AG04449 (cell line): ENCODE measurements at regions not wholly inside any gene's neighbourhood (a gene's known extent, or its start where the extent isn't known, plus 50 kb on each side); places are given as distances from the start of the nearest gene placed in this dataset.

ENCODE experiments used
- CTCF ChIA-PET: fragments of 350-600 bp; formaldehyde crosslinking; extraction: SDS; loops from one replicate; lab custom pipeline; 2021; ENCODE audit warnings: antibody characterized with exemption; lab: Yijun Ruan, JAX
- POLR2A ChIA-PET: fragments of 400-600, 350-600 bp; formaldehyde crosslinking; extraction: SDS; loops from one replicate; lab custom pipeline; 2020; ENCODE audit warnings: antibody characterized with exemption, inconsistent platforms; lab: Yijun Ruan, JAX
- DNase-seq: peaks from one replicate; pipeline ENCODE4 v3.0.0-alpha.2; 2010; ENCODE audit warnings: low read depth, low spot score
- H3K4me3 ChIP-seq: 2 replicates; pipeline ENCODE4 v1.5.1; 2011; ENCODE audit warnings: low read depth, mild to moderate bottlenecking, control low read depth, low read length
- TF ChIP-seq, protein P1 (sequence below): IDR thresholded peaks from one replicate; pipeline ENCODE4 v1.5.1; 2011; ENCODE audit warnings: mild to moderate bottlenecking, moderate library complexity, low read length, control low read depth, inconsistent platforms; ENCODE audit not compliant: insufficient read depth; ENCODE audit errors: missing control alignments

DNA sequence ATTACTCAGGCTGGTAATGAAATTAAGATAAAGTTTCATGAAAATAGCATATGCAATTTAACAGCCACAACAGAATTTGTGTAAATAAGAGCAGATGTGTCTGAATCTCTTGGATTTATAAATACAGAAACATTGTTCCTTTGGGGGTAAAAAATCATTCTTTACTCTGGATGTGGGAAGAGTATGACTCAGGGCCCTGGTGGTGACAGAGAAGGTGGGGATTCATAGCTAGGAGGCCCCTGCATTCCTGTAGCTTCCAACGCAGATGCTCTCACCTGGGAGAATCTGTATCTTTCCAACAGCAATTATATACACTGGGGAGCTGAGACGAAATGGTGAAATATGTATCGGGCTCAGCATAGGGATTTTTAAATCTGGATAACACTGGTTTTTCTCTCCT is 167.6 kb upstream of the CADPS start:
- no peak overlapping the region for H3K4me3 ChIP-seq
- CTCF ChIA-PET: no interaction called here
- DNase-seq: no peak
- POLR2A ChIA-PET: no interaction called here
- TF ChIP-seq, protein P1, sequence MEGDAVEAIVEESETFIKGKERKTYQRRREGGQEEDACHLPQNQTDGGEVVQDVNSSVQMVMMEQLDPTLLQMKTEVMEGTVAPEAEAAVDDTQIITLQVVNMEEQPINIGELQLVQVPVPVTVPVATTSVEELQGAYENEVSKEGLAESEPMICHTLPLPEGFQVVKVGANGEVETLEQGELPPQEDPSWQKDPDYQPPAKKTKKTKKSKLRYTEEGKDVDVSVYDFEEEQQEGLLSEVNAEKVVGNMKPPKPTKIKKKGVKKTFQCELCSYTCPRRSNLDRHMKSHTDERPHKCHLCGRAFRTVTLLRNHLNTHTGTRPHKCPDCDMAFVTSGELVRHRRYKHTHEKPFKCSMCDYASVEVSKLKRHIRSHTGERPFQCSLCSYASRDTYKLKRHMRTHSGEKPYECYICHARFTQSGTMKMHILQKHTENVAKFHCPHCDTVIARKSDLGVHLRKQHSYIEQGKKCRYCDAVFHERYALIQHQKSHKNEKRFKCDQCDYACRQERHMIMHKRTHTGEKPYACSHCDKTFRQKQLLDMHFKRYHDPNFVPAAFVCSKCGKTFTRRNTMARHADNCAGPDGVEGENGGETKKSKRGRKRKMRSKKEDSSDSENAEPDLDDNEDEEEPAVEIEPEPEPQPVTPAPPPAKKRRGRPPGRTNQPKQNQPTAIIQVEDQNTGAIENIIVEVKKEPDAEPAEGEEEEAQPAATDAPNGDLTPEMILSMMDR: no peak

DNA sequence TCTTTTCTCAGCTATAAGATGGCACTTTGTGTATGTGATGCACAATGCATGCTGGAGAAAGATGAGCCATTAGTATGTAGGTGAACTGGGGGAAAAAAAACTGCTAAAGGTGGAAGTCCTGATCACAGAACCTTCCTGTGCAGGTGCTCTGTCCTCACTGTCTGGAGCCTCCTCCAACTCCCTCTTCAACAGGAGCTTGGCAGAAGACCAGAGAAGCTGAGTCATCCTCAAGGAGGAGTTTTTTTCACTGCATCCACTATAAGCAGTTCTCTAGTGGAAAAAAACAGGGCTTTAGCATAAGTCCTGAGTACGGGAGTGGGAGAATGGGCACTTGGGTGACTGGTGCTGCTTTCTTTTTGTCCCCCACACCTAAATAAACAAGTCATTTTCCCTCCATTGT is 168.4 kb upstream of the CADPS start:
- TF ChIP-seq, protein P1: no peak
- DNase-seq: no peak
- no peak overlapping the region for H3K4me3 ChIP-seq
- ChIA-PET POLR2A (no interaction called here), CTCF (no interaction called here)

DNA sequence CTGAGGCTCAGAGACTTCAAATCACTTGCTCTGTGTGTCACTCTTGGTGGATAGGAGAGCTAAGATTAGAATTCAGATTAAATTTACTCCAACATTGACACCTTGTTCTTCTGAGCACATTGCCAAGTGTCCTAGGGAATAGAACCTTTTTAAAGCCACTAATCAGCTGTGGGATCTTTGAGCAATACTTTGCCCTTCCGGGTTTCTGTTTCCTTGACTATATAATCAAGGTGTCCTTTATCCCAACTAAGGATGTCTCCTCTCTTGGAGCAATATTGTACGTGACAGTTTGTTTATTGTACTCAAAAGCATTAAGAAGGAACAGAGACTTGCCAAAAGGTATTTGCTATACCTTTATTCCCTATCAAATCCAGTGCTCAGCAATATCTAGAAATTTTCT is 170.9 kb upstream of the CADPS start:
- ChIA-PET POLR2A (no interaction called here), CTCF (no interaction called here)
- no peak for DNase-seq
- TF ChIP-seq, protein P1: no peak
- no peak overlapping the region for H3K4me3 ChIP-seq

DNA sequence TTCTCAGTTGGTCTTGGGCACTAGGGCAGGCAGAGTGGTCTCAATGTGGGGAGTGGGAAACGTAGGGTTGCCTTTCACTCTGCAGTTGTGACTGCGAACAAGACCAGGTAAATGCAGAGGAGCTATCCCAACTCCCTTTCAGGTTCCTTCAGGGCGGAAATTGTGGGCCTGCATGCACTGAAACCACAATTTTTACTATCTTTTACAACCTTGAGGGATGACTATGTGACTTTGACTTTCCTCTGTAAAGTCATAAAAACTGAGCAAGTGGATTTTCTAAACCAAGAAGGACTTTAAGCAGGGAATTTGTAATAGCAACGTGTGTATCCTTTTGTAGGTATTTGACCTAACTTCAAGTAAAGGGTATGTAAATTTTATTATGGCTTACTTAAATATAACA is 171.4 kb upstream of the CADPS start:
- TF ChIP-seq, protein P1: no peak
- no peak for DNase-seq
- no peak overlapping the region for H3K4me3 ChIP-seq
- ChIA-PET CTCF (no interaction called here), POLR2A (no interaction called here)

DNA sequence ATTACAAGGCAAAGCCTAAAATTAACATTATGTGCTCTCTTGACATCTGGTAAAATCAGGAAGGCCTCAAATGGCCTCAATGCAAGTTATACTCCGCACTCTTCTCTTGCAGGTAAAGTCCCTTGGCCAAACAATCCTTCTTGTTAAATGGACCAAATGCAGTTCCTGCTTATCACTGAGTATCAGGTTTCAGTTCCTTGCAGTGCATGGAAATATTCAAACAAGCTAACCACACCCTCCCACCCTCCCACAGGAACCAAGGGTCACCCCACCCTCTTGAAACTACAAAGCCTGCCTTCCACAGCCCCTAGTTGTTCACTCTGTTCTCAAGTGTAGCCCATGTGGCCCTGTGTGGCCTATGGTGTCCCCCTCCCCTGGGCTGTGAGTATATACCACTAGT is 171.9 kb upstream of the CADPS start:
- ChIA-PET POLR2A (no interaction called here), CTCF (no interaction called here)
- TF ChIP-seq, protein P1: no peak

DNA sequence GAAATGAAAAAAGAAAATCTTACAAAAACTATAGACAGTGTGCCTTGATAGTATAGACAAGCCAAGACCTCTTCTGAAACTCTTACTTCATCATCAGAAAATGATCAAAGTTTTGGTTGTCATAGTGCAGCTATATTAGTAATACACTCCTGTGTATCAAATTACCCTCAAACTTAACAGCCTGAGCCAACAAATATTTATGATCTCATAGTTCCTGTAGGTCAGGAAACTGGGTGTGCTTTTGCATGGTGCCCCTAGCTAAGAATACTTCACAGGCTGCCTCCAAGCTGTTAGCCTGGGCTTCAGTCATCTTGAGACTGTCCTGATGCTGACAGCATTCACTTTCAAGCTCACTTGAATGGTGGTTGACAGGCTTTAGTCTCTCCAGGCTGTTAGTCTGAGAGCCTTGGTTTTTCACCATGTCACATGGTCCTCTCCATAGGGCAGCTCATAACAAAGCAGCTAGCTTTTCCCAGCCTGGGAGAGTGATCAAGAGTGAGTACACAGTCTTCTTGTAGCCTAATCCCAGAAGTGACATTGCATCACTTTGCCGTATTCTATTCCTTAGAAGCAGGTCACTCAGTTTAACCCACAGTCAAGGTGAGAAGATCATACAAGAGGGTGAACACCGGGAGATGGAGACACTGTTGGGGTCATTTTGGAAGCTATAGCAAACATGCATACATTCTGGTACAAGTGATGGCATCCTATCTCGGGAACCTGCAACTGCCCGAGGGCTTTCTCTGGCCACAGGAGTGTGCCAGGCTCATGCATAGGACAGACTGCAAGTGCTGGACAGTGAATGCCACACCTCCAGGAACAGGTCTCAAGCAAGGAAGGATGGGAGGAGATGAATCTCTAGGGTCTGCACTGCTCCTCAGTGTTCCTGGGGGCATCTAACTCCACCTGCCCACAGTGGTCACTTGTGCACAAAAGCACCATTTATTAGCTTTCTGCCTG is 173.4 kb upstream of the CADPS start:
- TF ChIP-seq, protein P1: no peak
- H3K4me3 ChIP-seq: no peak overlapping the region
- POLR2A ChIA-PET: no interaction called here
- CTCF ChIA-PET: no interaction called here
- DNase-seq: no peak

More for the DNA sequence above, 171.9 kb upstream of the CADPS start:
- DNase-seq: no peak
- no peak overlapping the region for H3K4me3 ChIP-seq
